ENCODE measurements at regions not wholly inside any gene's neighbourhood (a gene's known extent, or its start where the extent isn't known, plus 50 kb on each side); places are given as distances from the start of the nearest gene placed in this dataset.
"Not testable (repeated sequence)": the region's sequence is repeated elsewhere in the genome, so short reads cannot be mapped to it uniquely, and the experiment has no call there.

- no peak for DNase-seq
These were observed 105.5 kb upstream of the CHD1 start for GRCh38 chr5:99034336-99034735.

DNA sequence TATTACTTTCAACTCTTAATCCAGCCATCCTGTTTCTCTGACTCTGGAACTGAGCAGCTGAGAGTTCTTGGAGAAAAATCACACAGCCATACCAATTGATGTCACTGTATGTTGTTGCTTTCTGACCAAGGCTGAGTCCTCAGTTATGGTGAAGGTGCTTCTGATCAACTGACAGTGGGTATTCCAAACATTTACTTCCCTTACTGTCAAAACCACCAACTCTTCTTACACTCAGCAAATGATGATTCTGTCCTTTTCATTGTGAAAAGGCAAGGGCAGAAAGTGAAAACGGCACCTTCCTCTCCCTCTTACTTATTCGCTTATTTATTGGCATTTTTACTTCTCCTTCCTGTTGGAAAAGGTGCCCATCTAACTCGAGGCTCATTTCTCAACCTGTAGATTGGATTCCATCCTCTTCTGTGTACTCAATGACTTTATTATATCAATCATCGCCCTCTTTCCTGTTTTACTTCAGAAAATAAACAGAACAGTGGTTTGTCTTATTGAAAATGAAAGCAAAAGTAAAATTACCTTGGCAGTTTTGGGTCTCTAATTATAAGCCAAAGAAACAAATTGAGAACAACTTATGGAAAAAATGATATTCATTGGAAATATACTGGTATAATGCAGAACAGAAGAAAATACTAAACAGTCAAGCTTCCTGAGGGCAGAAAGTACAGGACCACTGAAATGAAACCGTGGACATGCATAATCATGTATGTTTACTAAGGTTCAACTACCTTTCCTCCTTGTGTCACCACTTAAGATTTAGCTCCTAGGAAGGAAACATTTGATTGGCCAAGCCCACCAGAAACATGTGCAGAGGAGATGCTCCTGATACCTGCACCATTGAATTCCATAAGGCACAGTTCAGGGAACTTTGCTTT, 104.5 kb upstream of the CHD1 start:
- no peak for DNase-seq

- peak; percentile 72 for DNase-seq
These were observed 103.6 kb upstream of the CHD1 start for GRCh38 chr5:99032234-99033013.

DNA sequence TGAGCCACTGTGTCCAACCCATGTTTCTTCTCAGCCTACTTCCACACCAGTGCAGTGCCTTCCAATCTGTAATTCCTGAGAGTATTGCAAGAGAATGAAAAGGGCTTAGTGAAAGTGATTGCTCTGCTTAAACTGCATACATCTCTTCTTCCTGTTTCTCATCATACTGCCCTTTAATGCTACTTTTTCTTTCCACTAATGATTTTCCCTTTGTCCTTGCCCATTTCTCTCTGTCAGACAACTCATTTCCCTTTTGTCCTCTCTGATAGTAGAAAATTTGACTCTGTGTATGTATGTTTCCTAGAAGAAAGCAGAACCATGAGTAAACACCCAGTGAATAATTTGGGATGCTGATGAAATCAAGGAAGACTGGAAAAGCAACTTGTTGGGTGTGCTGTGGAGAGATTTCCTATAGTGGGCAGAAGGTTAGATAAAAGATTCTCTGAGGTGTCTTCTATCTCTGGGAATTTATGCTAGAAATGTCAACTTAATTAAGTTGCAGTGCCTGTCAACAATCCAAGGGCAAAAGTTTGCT, 102.2 kb upstream of the CHD1 start:
- DNase-seq: no peak

DNA sequence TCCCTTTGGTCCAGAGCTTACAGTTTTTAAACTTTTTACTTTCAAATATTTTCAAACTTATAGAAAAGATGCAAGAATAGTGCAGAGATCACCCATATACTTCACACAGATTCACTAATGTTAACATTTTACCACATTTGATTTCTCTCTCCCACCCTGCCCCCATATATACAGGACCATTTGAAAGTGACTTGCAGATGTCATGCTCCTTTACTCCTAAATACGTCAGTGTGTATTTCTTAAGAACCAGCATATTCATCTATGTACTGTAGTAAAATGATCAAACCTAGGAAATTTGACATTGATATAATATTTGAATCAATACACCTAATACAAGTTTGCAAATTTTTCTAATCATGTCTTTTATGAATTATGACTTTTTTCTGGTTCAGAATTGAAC, 100.4 kb upstream of the CHD1 start:
- no peak for DNase-seq

DNA sequence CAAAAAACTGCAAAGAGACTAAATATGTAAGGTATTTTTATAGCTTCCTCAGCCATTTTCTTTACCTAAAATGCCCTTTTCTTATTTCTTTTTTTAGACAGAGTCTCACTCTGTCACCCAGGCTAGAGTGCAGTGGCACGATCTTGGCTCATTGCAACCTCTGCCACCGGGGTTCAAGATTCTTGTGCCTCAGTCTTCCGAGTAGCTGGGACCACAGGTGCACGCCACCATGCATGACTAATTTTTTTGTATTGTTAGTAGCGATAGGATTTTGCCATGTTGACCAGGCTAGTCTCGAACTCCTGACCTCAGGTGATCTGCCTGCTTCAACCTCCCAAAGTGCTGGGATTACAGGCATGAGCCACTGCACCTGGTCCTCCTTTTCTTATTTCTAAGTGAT, 99.4 kb upstream of the CHD1 start:
- DNase-seq: not testable (repeated sequence)

GRCh38 chr5:99025298-99026045, 96.7 kb upstream of the CHD1 start:
- no peak for DNase-seq

DNA sequence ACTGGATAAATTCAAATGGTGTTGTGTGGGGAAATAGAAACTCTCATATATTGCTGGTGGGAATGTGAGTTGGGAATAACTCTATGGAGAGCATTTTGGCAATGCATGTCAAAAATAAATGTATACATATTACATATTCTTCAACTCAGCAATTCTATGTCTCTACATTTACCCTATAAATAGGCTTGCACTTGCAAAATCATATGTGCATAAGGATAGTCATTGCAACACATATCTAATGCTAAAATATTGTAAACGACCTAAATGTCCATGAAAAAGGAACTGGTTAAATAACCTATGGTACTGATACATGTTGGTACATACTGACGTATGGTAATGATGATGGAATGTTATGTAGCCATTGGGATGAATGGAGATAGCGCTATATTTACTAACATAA, 94.5 kb upstream of the CHD1 start:
- no peak for DNase-seq

GRCh38 chr5:99022250-99022649, 93.4 kb upstream of the CHD1 start:
- no peak for DNase-seq

DNA sequence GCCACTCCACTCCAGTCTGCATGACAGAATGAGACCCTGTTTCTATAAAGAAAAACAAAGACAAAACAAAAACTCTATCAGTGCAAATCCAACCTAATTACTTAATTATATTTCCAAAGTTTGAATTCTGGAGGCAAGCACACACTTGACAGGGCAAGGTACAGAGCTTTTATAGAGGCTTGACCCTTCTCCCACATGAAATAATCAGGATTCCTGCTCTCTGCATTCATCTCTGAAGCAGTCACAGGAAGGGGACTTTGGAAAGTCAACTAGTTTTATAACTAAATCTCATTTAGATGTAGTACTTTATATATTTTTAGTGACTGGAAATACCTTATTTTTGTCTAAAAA, 91.9 kb upstream of the CHD1 start:
- no peak for DNase-seq

- no peak for DNase-seq
These were observed 91.2 kb upstream of the CHD1 start for GRCh38 chr5:99019812-99020697.

GRCh38 chr5:99019254-99019653, 90.4 kb upstream of the CHD1 start:
- no peak for DNase-seq

- DNase-seq: no peak
These were observed 81.5 kb upstream of the CHD1 start for GRCh38 chr5:99010294-99010693.

- not testable (repeated sequence) for DNase-seq
These were observed 79.2 kb upstream of the CHD1 start for GRCh38 chr5:99008009-99008408.

DNA sequence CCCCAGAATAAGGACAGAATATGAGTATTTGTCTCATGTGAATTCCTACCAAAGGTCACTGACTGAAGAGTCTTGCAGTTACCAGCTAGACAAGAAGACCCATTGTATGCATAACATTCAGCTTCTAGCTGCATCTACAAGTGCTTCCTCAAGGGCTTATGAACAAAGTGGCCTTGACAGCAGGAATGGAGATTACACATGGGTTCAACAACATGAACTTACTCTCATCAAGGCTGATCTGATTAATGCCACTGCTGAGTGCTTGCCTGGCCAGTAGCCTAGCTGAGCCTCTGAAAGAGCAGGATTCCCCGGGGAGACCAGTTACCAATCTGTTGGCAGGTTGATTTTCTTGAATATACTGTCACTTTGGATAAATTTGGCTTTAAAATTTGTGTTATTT, 76.7 kb upstream of the CHD1 start:
- DNase-seq: no peak

- no peak for DNase-seq
These were observed 76.2 kb upstream of the CHD1 start for GRCh38 chr5:99004960-99005359.

- no peak for DNase-seq
These were observed 72.1 kb upstream of the CHD1 start for GRCh38 chr5:99000876-99001275.

- no peak for DNase-seq
These were observed 71.4 kb upstream of the CHD1 start for GRCh38 chr5:99000221-99000620.

DNA sequence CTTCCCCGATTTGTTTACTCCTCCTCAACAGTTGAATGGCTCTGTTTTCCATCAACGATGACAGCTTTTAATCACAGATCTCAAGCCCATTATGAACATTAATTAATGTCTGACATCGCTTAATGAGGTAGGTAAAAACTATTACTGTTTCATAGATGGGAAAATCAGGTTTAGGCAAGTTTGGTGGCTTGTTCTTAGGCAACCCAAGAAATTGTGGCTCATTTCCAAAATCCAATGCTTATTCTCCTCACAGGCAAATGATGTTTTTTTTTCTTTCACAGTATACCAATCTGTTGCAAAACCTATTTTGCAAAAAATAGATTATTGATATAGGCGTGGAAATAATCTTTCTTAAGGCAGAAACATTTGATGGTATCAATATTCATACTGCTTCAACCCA, 70.8 kb upstream of the CHD1 start:
- no peak for DNase-seq

DNA sequence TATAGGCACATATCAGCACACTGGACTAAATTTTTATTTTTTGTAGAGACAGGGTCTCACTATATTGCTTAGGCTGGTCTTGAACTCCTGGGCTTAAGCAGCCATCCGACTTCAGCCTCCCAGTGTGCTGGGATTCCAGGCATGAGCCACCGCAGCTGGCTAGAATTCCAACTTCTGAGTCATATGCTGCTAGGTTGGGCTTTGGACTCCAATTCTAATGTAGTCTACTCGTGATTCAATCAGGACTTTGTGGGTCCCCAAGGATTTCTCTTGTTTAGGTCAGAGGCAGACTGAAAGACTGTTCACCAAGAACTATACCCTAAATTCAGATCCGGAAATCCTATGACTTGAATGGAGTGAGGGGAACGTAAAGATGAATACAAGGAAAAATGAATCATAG, 68.2 kb upstream of the CHD1 start:
- DNase-seq: no peak

- DNase-seq: no peak
These were observed 65.8 kb upstream of the CHD1 start for GRCh38 chr5:98994611-98995010.

GRCh38 chr5:98993512-98993911, 64.7 kb upstream of the CHD1 start:
- DNase-seq: no peak

All from NCI-H2227 treated with DMSO at 0.1 percent for 48 hours (cell line).